GM12891 (cell line): ENCODE measurements at regions not wholly inside any gene's neighbourhood (a gene's known extent, or its start where the extent isn't known, plus 50 kb on each side); places are given as distances from the start of the nearest gene placed in this dataset.

Experiments used
- POLR2A ChIP-seq: IDR thresholded peaks from 2 replicates; pipeline ENCODE4 v1.6.1; 2011; ENCODE audit warnings: low read depth, low read length, control low read depth
- POLR2AphosphoS5 ChIP-seq: IDR thresholded peaks from 2 replicates; pipeline ENCODE4 v1.6.1; 2011; ENCODE audit warnings: low read depth, low read length, control low read depth
- TAF1 ChIP-seq: IDR thresholded peaks from 2 replicates; pipeline ENCODE4 v1.6.1; 2011; ENCODE audit warnings: low read depth, low read length, control low read depth

DNA sequence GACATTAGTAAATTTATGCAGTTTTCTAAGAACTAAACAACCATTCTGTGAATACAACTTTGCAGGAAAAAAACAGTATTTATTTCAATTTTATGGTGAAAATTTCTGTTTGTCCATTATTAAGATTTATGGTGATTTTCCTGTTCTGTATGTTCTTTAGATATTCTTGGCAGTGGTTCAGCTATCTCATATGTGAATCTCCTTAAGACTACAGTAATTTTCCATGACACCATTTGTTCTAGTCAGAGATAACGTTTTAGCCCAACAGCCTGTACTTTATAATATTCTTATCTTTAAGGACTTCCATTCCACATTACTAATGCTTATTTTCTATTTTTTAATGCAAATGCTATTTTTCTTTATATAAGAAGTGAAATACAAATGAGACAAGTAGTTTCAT lies 504.0 kb downstream of the RFPL4B start:
- TF ChIP-seq TAF1, result no peak
- TF ChIP-seq POLR2A, result no peak
- TF ChIP-seq POLR2AphosphoS5, result no peak
